T-helper 2 cell (primary cell): ENCODE measurements at regions not wholly inside any gene's neighbourhood (a gene's known extent, or its start where the extent isn't known, plus 50 kb on each side); places are given as distances from the start of the nearest gene placed in this dataset.

ENCODE experiments used
- DNase-seq, 5 experiments: peaks; one replicate each; pipeline versions ENCODE4 v3.0.0 to v3.0.0-alpha.2; 2012 to 2022

- no peak for DNase-seq
These were observed 923.4 kb downstream of the SOCS6 start for GRCh38 chr18:71212222-71212621.

- DNase-seq, result no peak
These were observed 921.1 kb downstream of the SOCS6 start for GRCh38 chr18:71209944-71210343.

GRCh38 chr18:71194438-71194837, 905.6 kb downstream of the SOCS6 start:
- no peak for DNase-seq

DNA sequence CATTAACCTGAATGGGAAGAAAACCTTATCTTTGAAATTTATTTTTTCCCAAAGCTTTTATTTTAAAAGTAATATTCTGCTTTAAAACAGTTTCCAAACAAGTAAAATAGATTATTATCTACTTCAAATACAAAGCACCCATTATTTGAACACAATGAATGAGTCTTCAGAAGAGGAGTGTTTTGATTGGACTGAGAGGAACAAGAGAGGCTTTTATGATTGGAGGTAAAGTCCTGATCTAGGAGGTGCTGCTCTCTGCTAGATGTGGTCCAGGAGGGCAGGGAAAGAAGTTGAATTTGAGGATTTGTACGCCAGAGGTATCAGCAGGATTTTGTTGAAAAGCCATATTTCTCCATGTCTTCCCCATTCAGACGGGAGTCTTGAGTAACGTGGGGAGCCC, 900.7 kb downstream of the SOCS6 start:
- no peak for DNase-seq

- DNase-seq, result no peak
These were observed 879.8 kb downstream of the SOCS6 start for GRCh38 chr18:71168557-71169145.

DNA sequence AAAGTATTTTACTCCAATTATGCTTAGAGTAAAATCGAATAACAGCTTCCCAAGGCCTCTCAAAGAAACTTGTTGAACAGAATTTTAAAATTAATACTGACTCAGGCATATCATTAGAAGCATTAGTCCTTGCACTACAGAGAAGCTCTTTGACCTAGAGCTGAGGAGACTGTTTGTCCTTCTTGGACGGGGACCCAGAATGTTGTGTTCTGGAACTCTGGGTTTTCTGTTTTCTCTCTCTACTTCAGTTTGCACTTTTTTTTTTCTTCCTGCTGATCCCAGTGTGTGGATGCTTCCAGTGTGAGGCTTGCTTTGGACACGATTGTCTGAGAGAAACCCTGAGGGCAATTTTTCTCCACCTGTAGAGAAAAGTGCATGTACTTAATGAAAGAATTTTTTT, 847.6 kb downstream of the SOCS6 start:
- no peak for DNase-seq

- no peak for DNase-seq
These were observed 845.3 kb downstream of the SOCS6 start for GRCh38 chr18:71134122-71134521.

GRCh38 chr18:71131918-71132317, 843.1 kb downstream of the SOCS6 start:
- DNase-seq, result no peak

DNA sequence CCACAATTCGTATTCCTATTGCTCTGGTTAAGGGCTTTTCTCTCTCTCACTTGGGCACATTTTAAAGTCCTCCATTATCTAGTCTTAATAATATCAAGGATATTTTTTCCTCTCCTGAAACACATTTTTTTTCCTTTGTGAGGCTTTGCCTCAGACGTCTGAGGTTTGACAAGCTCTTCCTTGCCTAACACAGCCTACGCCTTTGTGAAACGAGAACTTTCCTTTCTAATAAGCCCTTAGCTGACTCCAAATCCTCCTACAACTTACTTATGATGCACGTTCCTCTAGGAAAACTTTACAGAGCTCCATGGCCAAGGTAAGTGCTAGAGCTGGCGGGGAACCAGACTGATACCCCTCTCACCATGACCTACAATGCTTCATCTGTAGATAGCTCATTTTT, 841.5 kb downstream of the SOCS6 start:
- no peak for DNase-seq

- DNase-seq, result no peak
These were observed 836.7 kb downstream of the SOCS6 start for GRCh38 chr18:71125581-71125980.

DNA sequence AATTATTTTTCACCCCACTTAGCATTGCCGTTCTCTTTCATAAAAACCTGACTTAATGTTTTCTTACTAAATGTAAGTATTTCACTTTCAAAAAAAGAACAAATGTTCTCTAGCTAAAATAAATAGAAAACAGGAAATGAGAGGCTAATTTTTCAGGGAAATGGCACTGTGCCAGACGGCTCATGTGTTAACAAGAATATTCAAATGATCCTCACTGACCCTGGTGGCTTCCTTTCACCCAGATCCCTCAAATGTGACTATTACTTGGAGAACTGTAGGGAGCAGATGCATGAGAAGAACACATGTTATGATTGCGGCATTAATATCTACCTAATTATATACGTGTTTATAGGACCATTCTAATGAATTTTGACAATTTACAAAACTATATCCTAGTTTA, 827.7 kb downstream of the SOCS6 start:
- DNase-seq, result no peak

DNA sequence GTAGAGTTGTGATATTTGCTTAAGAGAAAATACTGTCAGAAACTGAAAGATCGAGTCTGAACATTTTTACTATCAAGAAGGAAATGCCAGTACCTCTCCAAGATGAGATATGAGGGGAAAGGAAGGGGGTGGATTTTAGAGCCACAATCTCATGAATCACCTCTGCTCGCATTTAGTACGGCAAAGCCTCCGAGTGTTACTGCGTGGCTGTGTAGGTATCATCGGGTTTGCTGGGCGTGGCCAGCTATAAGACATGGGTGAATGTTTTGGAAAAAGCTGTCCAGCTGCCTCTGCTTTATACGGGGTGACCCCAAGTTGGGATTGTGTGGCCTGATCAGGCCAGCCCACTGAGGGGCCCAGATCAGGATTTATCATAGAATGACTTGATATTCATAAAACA, 826.4 kb downstream of the SOCS6 start:
- no peak for DNase-seq

DNA sequence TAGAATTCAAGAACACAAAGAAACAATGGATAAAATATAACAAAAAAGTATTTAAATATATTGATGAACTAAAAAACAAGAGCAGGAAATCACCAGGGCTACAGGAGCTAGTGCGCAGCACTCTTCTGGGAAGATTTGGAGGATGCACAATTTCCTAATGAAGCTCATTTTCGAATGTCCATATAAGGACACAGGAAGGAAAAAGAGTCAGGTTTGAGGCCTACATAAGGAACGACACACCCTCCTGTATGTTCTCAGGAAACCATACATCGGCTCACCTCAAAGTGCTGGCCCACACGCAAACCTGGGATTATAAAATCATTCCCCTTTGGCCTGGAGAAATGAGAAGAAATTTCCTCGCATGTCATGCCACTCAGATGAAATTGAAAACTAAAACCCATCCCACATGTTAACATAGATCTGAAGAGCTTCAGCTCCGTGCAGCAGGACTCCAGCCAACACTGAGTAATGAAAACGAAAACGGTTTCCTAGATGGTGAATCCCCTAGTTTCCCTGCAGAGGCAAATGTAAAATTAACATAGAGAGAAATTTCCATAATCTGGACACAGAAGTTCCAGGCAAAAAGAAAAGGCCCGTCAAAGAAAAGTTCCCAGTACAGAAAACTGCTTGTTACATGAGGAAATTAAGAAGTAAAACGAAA, 825.8 kb downstream of the SOCS6 start:
- DNase-seq, result no peak

DNA sequence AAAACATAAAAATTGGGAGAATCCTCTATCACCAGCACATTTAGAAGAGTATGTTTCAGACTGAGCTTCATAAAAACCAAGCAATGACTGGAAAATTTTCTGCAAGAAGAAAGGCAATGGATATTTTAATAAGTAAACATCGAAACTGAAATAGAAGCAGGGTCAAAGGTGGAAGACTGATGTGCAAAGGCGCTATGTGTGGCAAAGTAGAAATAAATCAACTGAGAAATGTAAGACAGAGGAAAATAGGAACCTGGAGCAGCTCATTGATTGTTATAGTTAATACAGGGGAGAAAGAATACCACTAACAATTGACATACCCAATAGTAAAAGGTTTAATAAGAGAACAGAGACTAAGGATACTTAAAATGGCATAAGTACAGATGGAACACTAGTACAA, 818.4 kb downstream of the SOCS6 start:
- no peak for DNase-seq

GRCh38 chr18:71106701-71107100, 817.9 kb downstream of the SOCS6 start:
- no peak for DNase-seq

GRCh38 chr18:71105994-71106546, 817.2 kb downstream of the SOCS6 start:
- no peak for DNase-seq

- DNase-seq, result no peak
These were observed 816.4 kb downstream of the SOCS6 start for GRCh38 chr18:71105078-71105819.

GRCh38 chr18:71079606-71080005, 790.8 kb downstream of the SOCS6 start:
- DNase-seq, result no peak

- DNase-seq, result no peak
These were observed 788.6 kb downstream of the SOCS6 start for GRCh38 chr18:71077451-71077850.

GRCh38 chr18:71075147-71075546, 786.3 kb downstream of the SOCS6 start:
- no peak for DNase-seq

DNA sequence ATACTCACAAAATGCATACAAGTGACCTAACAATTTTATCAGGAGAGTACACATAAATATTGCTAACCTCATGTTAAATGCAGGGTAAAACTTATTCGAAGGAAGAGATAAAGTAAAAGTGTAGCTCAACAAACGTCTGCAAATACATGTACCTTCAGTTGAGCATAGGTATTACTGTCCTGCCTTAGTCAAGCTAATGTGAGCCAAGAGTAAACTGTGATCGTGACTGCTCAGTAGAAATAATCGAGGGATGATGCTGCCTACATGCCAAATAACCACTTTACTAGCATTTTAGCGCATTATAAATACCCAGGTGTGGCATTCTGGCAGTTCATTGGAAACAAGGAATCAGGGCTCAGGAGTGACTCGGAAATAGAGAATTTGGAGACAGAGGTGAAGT, 779.5 kb downstream of the SOCS6 start:
- DNase-seq, result no peak

GRCh38 chr18:71049893-71050292, 761.0 kb downstream of the SOCS6 start:
- DNase-seq, result no peak

DNA sequence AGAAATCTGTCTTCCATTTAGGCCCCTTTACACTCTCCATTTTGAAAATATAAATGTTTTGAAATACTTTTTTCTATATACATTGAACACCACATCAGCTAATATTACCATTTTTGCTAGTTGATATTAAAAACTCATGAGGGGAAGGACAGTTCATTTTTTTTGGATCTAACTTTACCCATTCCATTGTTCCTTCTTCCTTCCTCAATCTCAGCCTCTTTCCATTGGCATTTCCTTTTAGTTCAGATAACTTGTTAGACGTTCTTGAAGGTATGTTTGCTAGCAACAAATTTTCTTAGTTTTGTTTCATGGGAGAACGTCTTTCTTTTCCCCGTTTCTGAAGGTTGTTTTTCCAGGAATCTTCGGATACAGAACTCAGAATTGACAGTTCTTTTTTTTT, 759.0 kb downstream of the SOCS6 start:
- DNase-seq, result no peak
